Epithelial cell of proximal tubule (primary cell): ENCODE measurements at regions not wholly inside any gene's neighbourhood (a gene's known extent, or its start where the extent isn't known, plus 50 kb on each side); places are given as distances from the start of the nearest gene placed in this dataset.
A peak's percentile ranks its signal among the peaks of the same experiment; 100 is the strongest.

Source experiments
- DNase-seq: peaks from one replicate; pipeline ENCODE4 v3.0.0-alpha.2; 2011; ENCODE audit warnings: low read depth
- H3K4me3 ChIP-seq: 2 replicates; pipeline ENCODE4 v1.5.1; 2011; ENCODE audit warnings: low read depth, mild to moderate bottlenecking, low read length
- TF ChIP-seq, protein P1 (sequence below): conservative IDR thresholded peaks from 2 replicates; pipeline ENCODE4 v1.5.1; 2012; ENCODE audit warnings: low read depth, mild to moderate bottlenecking, low read length

DNA sequence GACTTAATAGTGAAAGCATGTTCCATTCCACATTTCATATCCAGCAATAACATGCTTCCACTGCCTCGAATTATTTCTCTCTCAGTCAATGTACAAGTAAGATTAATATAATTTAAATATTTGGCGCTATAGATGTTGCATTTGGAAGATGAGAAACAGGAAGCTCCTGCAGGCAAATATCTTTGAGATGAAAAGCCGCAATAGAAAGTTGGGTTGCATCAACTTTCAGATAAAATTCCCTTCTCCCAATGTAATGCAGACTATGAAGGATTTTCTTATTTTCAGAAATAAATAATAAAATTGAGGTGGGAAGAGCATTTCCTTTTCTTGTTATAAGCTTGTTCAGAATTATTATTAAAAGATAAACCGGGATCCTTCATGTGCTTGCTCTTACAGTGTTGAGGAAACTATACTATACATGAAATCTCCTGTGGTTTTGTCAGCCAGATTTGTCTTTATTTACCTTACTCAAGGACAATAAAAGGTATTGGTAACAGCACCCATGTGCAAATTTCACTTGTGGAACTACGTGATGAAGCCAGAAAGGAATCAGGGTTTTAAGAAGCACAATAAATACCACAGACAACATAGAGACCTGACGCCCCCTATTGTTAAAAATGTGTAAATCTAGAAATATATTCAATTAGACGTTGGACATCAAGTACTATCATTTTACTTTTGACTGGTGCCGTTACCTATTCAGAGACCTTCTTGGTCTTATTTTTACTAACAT lies 307.0 kb downstream of the ARPP21 start:
- no peak overlapping the region for H3K4me3 ChIP-seq
- no peak for DNase-seq
- TF ChIP-seq, protein P1, sequence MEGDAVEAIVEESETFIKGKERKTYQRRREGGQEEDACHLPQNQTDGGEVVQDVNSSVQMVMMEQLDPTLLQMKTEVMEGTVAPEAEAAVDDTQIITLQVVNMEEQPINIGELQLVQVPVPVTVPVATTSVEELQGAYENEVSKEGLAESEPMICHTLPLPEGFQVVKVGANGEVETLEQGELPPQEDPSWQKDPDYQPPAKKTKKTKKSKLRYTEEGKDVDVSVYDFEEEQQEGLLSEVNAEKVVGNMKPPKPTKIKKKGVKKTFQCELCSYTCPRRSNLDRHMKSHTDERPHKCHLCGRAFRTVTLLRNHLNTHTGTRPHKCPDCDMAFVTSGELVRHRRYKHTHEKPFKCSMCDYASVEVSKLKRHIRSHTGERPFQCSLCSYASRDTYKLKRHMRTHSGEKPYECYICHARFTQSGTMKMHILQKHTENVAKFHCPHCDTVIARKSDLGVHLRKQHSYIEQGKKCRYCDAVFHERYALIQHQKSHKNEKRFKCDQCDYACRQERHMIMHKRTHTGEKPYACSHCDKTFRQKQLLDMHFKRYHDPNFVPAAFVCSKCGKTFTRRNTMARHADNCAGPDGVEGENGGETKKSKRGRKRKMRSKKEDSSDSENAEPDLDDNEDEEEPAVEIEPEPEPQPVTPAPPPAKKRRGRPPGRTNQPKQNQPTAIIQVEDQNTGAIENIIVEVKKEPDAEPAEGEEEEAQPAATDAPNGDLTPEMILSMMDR = peak; percentile 59

DNA sequence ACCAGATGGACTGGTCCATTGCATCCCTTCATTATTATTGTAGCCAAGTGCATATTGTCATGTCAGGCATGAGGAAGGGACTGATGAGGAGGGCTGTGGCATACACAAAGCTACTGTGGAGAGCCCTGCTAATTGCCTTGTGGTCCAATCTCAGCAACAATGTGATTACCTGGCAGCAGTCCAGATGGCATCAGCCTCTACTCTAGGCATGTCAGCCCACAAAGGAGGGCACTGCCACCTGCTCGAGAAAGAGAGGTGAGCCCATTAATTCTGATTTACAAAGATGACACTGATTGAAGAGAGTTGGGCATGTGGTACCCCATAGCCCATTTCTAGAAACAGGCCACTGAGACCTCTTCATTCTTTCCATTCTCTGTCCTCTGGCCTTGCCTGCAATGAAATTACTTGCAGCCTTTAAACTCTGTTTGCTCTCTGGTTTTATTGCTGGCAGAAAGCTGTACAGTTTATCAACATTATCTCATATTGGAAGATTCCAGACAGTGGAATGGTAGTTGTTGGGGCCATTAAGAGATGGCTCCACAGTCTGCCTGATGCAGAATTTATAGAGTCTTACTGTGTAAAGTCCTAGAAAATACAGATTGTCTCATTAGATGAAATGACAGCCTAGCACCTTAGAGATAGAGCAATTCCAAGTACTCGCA lies 307.7 kb downstream of the ARPP21 start:
- no peak for DNase-seq
- TF ChIP-seq, protein P1 = no peak
- H3K4me3 ChIP-seq = no peak overlapping the region

DNA sequence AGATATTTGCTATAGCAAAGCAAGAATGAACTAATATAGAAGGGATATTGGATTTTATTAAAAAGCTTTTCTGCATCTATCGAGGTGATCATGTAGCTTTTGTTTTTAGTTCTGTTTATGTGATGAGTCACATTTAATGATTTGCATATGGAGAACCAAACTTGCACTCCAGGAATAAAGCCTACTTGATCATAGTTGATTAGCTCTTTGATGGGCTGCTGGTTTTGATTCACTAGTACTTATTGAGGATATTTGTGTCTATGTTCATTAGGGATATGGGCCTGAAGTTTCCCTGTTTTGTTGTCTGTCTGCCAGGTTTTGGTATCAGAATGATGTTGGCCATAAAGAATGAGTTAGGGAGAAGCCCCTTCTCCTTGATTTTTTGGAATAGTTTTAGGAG lies 310.7 kb downstream of the ARPP21 start:
- DNase-seq = no peak
- TF ChIP-seq, protein P1 = no peak
- no peak overlapping the region for H3K4me3 ChIP-seq

DNA sequence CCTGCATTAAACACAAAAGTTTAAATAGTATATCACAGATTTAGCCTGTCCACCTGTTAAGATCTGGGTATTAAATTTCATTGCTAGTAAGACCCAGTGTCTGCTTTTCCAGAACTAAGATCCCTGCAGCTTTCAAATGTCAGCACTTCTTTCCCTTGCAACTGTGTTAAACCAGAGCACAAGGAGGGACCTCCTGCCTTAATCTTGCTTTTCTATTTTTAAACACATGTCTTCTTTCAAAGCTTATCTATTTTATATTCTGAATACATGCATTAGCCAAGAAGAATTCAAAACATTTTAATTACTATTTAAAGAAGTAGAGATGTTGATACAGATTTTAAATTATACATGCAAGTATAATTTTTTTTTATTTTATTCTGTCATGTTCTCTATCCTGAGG lies 315.1 kb downstream of the ARPP21 start:
- no peak overlapping the region for H3K4me3 ChIP-seq
- DNase-seq = no peak
- TF ChIP-seq, protein P1 = no peak

DNA sequence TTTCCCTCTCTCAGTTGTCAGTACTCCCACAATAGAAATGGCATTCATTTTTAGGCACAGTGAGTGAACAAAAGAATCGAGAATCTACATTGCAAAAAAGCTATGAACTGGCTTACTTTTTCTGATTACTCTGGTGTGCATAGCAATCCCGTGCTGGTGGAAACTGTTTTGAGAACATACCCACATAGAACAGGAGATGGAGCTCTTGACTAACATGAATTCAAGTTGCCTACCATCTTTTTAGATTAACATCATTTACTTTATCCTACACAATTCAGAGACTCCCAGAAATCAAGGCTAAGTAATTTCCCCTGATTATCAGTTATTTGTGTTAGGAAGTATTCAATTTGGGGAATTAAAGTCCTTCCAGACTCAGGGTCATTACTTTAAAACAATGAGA lies 326.6 kb downstream of the ARPP21 start:
- no peak overlapping the region for H3K4me3 ChIP-seq
- no peak for DNase-seq
- TF ChIP-seq, protein P1 = peak; percentile 72

DNA sequence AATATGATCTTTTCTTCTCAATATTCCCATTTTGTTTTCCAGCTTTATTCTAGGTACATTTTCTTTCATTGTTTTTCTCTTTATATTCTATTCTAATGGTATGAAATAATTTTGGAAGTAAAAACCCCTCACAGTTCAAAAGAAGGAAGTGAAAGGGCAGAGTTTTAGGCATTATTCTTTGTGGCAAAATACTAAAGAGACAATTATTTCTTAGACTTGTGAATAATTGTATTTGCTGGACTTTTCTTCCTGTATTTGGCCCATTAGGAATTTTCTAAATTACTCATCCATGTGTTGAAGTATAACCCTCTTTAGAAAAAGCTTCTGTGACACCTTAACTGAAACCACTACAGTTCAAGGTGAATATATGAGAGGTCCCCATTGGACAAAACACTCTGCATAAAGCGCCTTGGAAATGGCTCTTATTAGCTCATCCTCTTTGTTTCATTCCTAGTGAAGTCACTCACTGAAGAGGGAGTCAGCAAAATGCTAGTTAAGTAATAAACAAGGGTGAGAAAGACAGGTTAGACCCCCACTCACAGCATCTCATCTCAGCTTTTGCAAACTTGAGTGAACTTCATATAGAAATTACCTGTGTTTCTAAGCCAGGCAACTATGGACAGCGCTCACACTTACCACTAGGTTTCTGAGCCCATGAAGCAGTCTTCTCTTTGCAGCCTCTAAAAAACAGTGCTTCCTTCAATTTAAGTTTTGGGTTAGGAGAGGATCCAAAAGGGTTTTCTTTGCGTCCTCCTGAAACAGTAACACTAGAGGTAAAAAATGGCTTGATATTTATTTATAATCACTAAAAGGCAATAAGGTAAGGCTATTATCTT lies 327.5 kb downstream of the ARPP21 start:
- H3K4me3 ChIP-seq = no peak overlapping the region
- DNase-seq = no peak
- TF ChIP-seq, protein P1 = no peak
